ENCODE measurements at regions not wholly inside any gene's neighbourhood (a gene's known extent, or its start where the extent isn't known, plus 50 kb on each side); places are given as distances from the start of the nearest gene placed in this dataset.

- DNase-seq (ENCODE audit: low read depth, low spot score): no peak
- TF ChIP-seq CTCF (IDR thresholded peaks at IDR 0.05; ENCODE audit: low read depth, low read length): no peak
- in situ Hi-C loops (cut with HindIII; ENCODE audit: low sequenced_read_pairs): no loop called here
- no peak overlapping the region for H3K4me3 ChIP-seq (ENCODE audit: low read depth, low read length)
Observed at GRCh38 chr5:91906027-91906426, 522.9 kb upstream of the ARRDC3 start.

- H3K4me3 ChIP-seq (ENCODE audit: low read depth, low read length): no peak overlapping the region
- no peak for DNase-seq (ENCODE audit: low read depth, low spot score)
- in situ Hi-C loops (cut with HindIII; ENCODE audit: low sequenced_read_pairs): no loop called here
- no peak for TF ChIP-seq CTCF (IDR thresholded peaks at IDR 0.05; ENCODE audit: low read depth, low read length)
Observed at GRCh38 chr5:91898898-91899297, 515.8 kb upstream of the ARRDC3 start.

- H3K4me3 ChIP-seq (ENCODE audit: low read depth, low read length): no peak overlapping the region
- TF ChIP-seq CTCF (IDR thresholded peaks at IDR 0.05; ENCODE audit: low read depth, low read length): no peak
- DNase-seq (ENCODE audit: low read depth, low spot score): no peak
- in situ Hi-C loops (cut with HindIII; ENCODE audit: low sequenced_read_pairs): no loop called here
Observed at GRCh38 chr5:91898019-91898418, 514.9 kb upstream of the ARRDC3 start.

- no peak overlapping the region for H3K4me3 ChIP-seq (ENCODE audit: low read depth, low read length)
- no peak for DNase-seq (ENCODE audit: low read depth, low spot score)
- in situ Hi-C loops (cut with HindIII; ENCODE audit: low sequenced_read_pairs): no loop called here
- TF ChIP-seq CTCF (IDR thresholded peaks at IDR 0.05; ENCODE audit: low read depth, low read length): no peak
Observed at GRCh38 chr5:91888810-91889209, 505.7 kb upstream of the ARRDC3 start.

GRCh38 chr5:91885291-91886265, 502.5 kb upstream of the ARRDC3 start:
- H3K4me3 ChIP-seq (ENCODE audit: low read depth, low read length): no peak overlapping the region
- in situ Hi-C loops (cut with HindIII; ENCODE audit: low sequenced_read_pairs): no loop called here
- no peak for DNase-seq (ENCODE audit: low read depth, low spot score)
- TF ChIP-seq CTCF (IDR thresholded peaks at IDR 0.05; ENCODE audit: low read depth, low read length): no peak

GRCh38 chr5:91884036-91884435, 500.9 kb upstream of the ARRDC3 start:
- in situ Hi-C loops (cut with HindIII; ENCODE audit: low sequenced_read_pairs): no loop called here
- no peak for TF ChIP-seq CTCF (IDR thresholded peaks at IDR 0.05; ENCODE audit: low read depth, low read length)
- H3K4me3 ChIP-seq (ENCODE audit: low read depth, low read length): no peak overlapping the region
- no peak for DNase-seq (ENCODE audit: low read depth, low spot score)
